HUES6 (cell line): ENCODE measurements at regions not wholly inside any gene's neighbourhood (a gene's known extent, or its start where the extent isn't known, plus 50 kb on each side); places are given as distances from the start of the nearest gene placed in this dataset.

Experiments
- H3K27ac ChIP-seq: 2 replicates; pipeline ENCODE4 v1.7.0; 2013; ENCODE audit warnings: low read depth, mild to moderate bottlenecking, low read length, inconsistent platforms
- H3K27me3 ChIP-seq: 2 replicates; pipeline ENCODE4 v1.6.1; 2013; ENCODE audit warnings: low read length; ENCODE audit not compliant: control insufficient read depth, insufficient read depth
- H3K36me3 ChIP-seq: 2 replicates; pipeline ENCODE4 v1.6.1; 2013; ENCODE audit warnings: low read length; ENCODE audit not compliant: control insufficient read depth, insufficient read depth
- H3K4me1 ChIP-seq: 2 replicates; pipeline ENCODE4 v1.6.1; 2013; ENCODE audit warnings: low read length; ENCODE audit not compliant: control insufficient read depth, insufficient read depth
- H3K4me3 ChIP-seq: 2 replicates; pipeline ENCODE4 v1.5.1; 2013; ENCODE audit warnings: low read depth, low read length
- H3K9ac ChIP-seq: one replicate; pipeline ENCODE4 v1.6.1; 2013; ENCODE audit warnings: mild to moderate bottlenecking, low read length
- H3K9me3 ChIP-seq: 2 replicates; pipeline ENCODE4 v1.6.1; 2013; ENCODE audit warnings: low read depth, low read length; ENCODE audit not compliant: control insufficient read depth, insufficient read depth

- Histone ChIP-seq H3K27ac (no peak overlapping the region), H3K27me3 (no peaks in the 10 kb centered on the region), H3K4me1 (peaks cover 20% of the 10 kb centered on the region), H3K36me3 (no peaks in the 10 kb centered on the region), H3K9me3 (no peaks in the 10 kb centered on the region), H3K9ac (no peak overlapping the region), H3K4me3 (no peak overlapping the region)
These were observed 252.1 kb upstream of the NT5C1B start for GRCh38 chr2:18841248-18842150.

- peak overlapping the region; percentile 22; the same call in 1 of the 2 replicates for H3K27ac ChIP-seq
- H3K4me1 ChIP-seq, result peaks cover 22% of the 10 kb centered on the region
- peak overlapping the region; percentile 17 for H3K9ac ChIP-seq
- H3K9me3 ChIP-seq, result no peaks in the 10 kb centered on the region
- H3K4me3 ChIP-seq, result peak overlapping the region; percentile 12; the same call in 1 of the 2 replicates
- H3K36me3 ChIP-seq, result no peaks in the 10 kb centered on the region
- peaks cover 3% of the 10 kb centered on the region; the same call in 1 of the 2 replicates for H3K27me3 ChIP-seq
These were observed 247.9 kb upstream of the NT5C1B start for GRCh38 chr2:18837240-18837639.

- Histone ChIP-seq H3K27me3 (peaks cover 3% of the 10 kb centered on the region; the same call in 1 of the 2 replicates), H3K9me3 (no peaks in the 10 kb centered on the region)
These were observed 247.1 kb upstream of the NT5C1B start for GRCh38 chr2:18836436-18836835.

GRCh38 chr2:18835787-18836186, 246.4 kb upstream of the NT5C1B start:
- H3K4me1 ChIP-seq, result peaks cover 33% of the 10 kb centered on the region
- no peaks in the 10 kb centered on the region for H3K9me3 ChIP-seq
- peaks cover 3% of the 10 kb centered on the region; the same call in 1 of the 2 replicates for H3K27me3 ChIP-seq
- H3K36me3 ChIP-seq, result no peaks in the 10 kb centered on the region
- H3K9ac ChIP-seq, result no peak overlapping the region
- no peak overlapping the region for H3K4me3 ChIP-seq
- no peak overlapping the region for H3K27ac ChIP-seq

More at GRCh38 chr2:18836436-18836835, 247.1 kb upstream of the NT5C1B start:
- Histone ChIP-seq H3K27ac (no peak overlapping the region), H3K4me1 (peaks cover 29% of the 10 kb centered on the region), H3K4me3 (no peak overlapping the region), H3K36me3 (no peaks in the 10 kb centered on the region), H3K9ac (no peak overlapping the region)

GRCh38 chr2:18834341-18834740, 245.0 kb upstream of the NT5C1B start:
- H3K9ac ChIP-seq, result no peak overlapping the region
- H3K27me3 ChIP-seq, result peaks cover 3% of the 10 kb centered on the region; the same call in 1 of the 2 replicates
- H3K4me3 ChIP-seq, result no peak overlapping the region
- peaks cover 33% of the 10 kb centered on the region for H3K4me1 ChIP-seq
- no peaks in the 10 kb centered on the region for H3K36me3 ChIP-seq
- no peaks in the 10 kb centered on the region for H3K9me3 ChIP-seq
- H3K27ac ChIP-seq, result no peak overlapping the region

- peaks cover 33% of the 10 kb centered on the region for H3K4me1 ChIP-seq
- no peak overlapping the region for H3K27ac ChIP-seq
These were observed 244.6 kb upstream of the NT5C1B start for GRCh38 chr2:18833941-18834340.

GRCh38 chr2:18831916-18832510, 242.6 kb upstream of the NT5C1B start:
- Histone ChIP-seq H3K27ac (no peak overlapping the region; the same call in 1 of the 2 replicates), H3K4me3 (no peak overlapping the region), H3K9ac (peak overlapping the region; percentile 22), H3K4me1 (peaks cover 22% of the 10 kb centered on the region), H3K27me3 (peaks cover 9% of the 10 kb centered on the region; the same call in 1 of the 2 replicates), H3K9me3 (no peaks in the 10 kb centered on the region), H3K36me3 (no peaks in the 10 kb centered on the region)

More at GRCh38 chr2:18833941-18834340, 244.6 kb upstream of the NT5C1B start:
- Histone ChIP-seq H3K9me3 (no peaks in the 10 kb centered on the region), H3K9ac (no peak overlapping the region), H3K4me3 (no peak overlapping the region), H3K27me3 (peaks cover 3% of the 10 kb centered on the region; the same call in 1 of the 2 replicates), H3K36me3 (no peaks in the 10 kb centered on the region)

- no peak overlapping the region for H3K27ac ChIP-seq
- H3K4me1 ChIP-seq, result peaks cover 11% of the 10 kb centered on the region; the same call in 1 of the 2 replicates
- no peaks in the 10 kb centered on the region for H3K9me3 ChIP-seq
- peak overlapping the region; percentile 22 for H3K9ac ChIP-seq
- H3K27me3 ChIP-seq, result peaks cover 9% of the 10 kb centered on the region; the same call in 1 of the 2 replicates
- no peak overlapping the region for H3K4me3 ChIP-seq
- H3K36me3 ChIP-seq, result no peaks in the 10 kb centered on the region
These were observed 241.6 kb upstream of the NT5C1B start for GRCh38 chr2:18830962-18831361.

- Histone ChIP-seq H3K9me3 (no peaks in the 10 kb centered on the region), H3K4me1 (peaks cover 11% of the 10 kb centered on the region; the same call in 1 of the 2 replicates), H3K27me3 (peaks cover 5% of the 10 kb centered on the region; the same call in 1 of the 2 replicates), H3K27ac (no peak overlapping the region), H3K36me3 (no peaks in the 10 kb centered on the region), H3K4me3 (no peak overlapping the region), H3K9ac (no peak overlapping the region)
These were observed 240.6 kb upstream of the NT5C1B start for GRCh38 chr2:18829976-18830375.

GRCh38 chr2:18829251-18829902, 240.0 kb upstream of the NT5C1B start:
- Histone ChIP-seq H3K27me3 (peaks cover 5% of the 10 kb centered on the region; the same call in 1 of the 2 replicates), H3K27ac (no peak overlapping the region)

More at GRCh38 chr2:18829251-18829902, 240.0 kb upstream of the NT5C1B start:
- H3K36me3 ChIP-seq, result no peaks in the 10 kb centered on the region
- H3K9ac ChIP-seq, result no peak overlapping the region
- no peak overlapping the region for H3K4me3 ChIP-seq
- H3K4me1 ChIP-seq, result peaks cover 11% of the 10 kb centered on the region; the same call in 1 of the 2 replicates
- H3K9me3 ChIP-seq, result no peaks in the 10 kb centered on the region
